ENCODE measurements at regions not wholly inside any gene's neighbourhood (a gene's known extent, or its start where the extent isn't known, plus 50 kb on each side); places are given as distances from the start of the nearest gene placed in this dataset.

GRCh38 chr14:61219673-61220072, 61.5 kb downstream of the TMEM30B start:
- Histone ChIP-seq H3K4me3 (no peak overlapping the region), H3K27ac (no peak overlapping the region), H3K36me3 (no peaks in the 10 kb centered on the region), H3K4me1 (replicated peaks) (peaks cover 6% of the 10 kb centered on the region), H3K27me3 (replicated peaks; ENCODE audit: insufficient read depth) (no peaks in the 10 kb centered on the region), H3K9me3 (no peaks in the 10 kb centered on the region)
- no peak for DNase-seq (ENCODE audit: low spot score)
- 87% methylated on average over 3 of the region's 3 CpGs for WGBS
- TF ChIP-seq POLR2AphosphoS5 (IDR thresholded peaks at IDR 0.05) (no peak), CTCF (IDR thresholded peaks at IDR 0.05) (no peak), POLR2A (IDR thresholded peaks at IDR 0.05) (no peak)
- intact Hi-C loops (cut with DNase I), result no loop called here

GRCh38 chr14:61219256-61219655, 61.9 kb downstream of the TMEM30B start:
- TF ChIP-seq POLR2A (IDR thresholded peaks at IDR 0.05), result no peak
- TF ChIP-seq CTCF (IDR thresholded peaks at IDR 0.05), result no peak
- TF ChIP-seq POLR2AphosphoS5 (IDR thresholded peaks at IDR 0.05), result no peak
- 46% methylated on average over 1 of the region's 1 CpG for WGBS

GRCh38 chr14:61218767-61219166, 62.4 kb downstream of the TMEM30B start:
- Histone ChIP-seq H3K9me3 (no peaks in the 10 kb centered on the region), H3K36me3 (no peaks in the 10 kb centered on the region), H3K27ac (no peak overlapping the region), H3K4me1 (replicated peaks) (peaks cover 6% of the 10 kb centered on the region), H3K27me3 (replicated peaks; ENCODE audit: insufficient read depth) (no peaks in the 10 kb centered on the region), H3K4me3 (no peak overlapping the region)
- TF ChIP-seq POLR2AphosphoS5 (IDR thresholded peaks at IDR 0.05), result no peak
- TF ChIP-seq POLR2A (IDR thresholded peaks at IDR 0.05), result no peak
- TF ChIP-seq CTCF (IDR thresholded peaks at IDR 0.05), result no peak
- intact Hi-C loops (cut with DNase I), result no loop called here
- 20% methylated on average over 6 of the region's 6 CpGs for WGBS
- no peak for DNase-seq (ENCODE audit: low spot score)

More at GRCh38 chr14:61219256-61219655, 61.9 kb downstream of the TMEM30B start:
- intact Hi-C loops (cut with DNase I), result no loop called here
- Histone ChIP-seq H3K4me1 (replicated peaks) (peaks cover 6% of the 10 kb centered on the region), H3K36me3 (no peaks in the 10 kb centered on the region), H3K27ac (no peak overlapping the region), H3K27me3 (replicated peaks; ENCODE audit: insufficient read depth) (no peaks in the 10 kb centered on the region), H3K4me3 (no peak overlapping the region), H3K9me3 (no peaks in the 10 kb centered on the region)
- no peak for DNase-seq (ENCODE audit: low spot score)

GRCh38 chr14:61218157-61218556, 63.0 kb downstream of the TMEM30B start:
- H3K36me3 ChIP-seq, result no peaks in the 10 kb centered on the region
- peaks cover 6% of the 10 kb centered on the region for H3K4me1 ChIP-seq (replicated peaks)
- WGBS, result 27% methylated on average over 5 of the region's 5 CpGs
- no peak overlapping the region for H3K4me3 ChIP-seq
- no peaks in the 10 kb centered on the region for H3K9me3 ChIP-seq
- intact Hi-C loops (cut with DNase I), result no loop called here
- H3K27ac ChIP-seq, result peak overlapping the region; percentile 27 to 47
- TF ChIP-seq POLR2A (IDR thresholded peaks at IDR 0.05), result no peak
- no peak for TF ChIP-seq POLR2AphosphoS5 (IDR thresholded peaks at IDR 0.05)
- no peak for TF ChIP-seq CTCF (IDR thresholded peaks at IDR 0.05)
- no peaks in the 10 kb centered on the region for H3K27me3 ChIP-seq (replicated peaks; ENCODE audit: insufficient read depth)
- DNase-seq (ENCODE audit: low spot score), result no peak

GRCh38 chr14:61217516-61217915, 63.6 kb downstream of the TMEM30B start:
- no peaks in the 10 kb centered on the region for H3K36me3 ChIP-seq
- no peaks in the 10 kb centered on the region for H3K27me3 ChIP-seq (replicated peaks; ENCODE audit: insufficient read depth)
- H3K27ac ChIP-seq, result peak overlapping the region; percentile 27 to 47
- 21% methylated on average over 2 of the region's 2 CpGs for WGBS
- no peaks in the 10 kb centered on the region for H3K9me3 ChIP-seq
- TF ChIP-seq CTCF (IDR thresholded peaks at IDR 0.05) (no peak), POLR2A (IDR thresholded peaks at IDR 0.05) (no peak), POLR2AphosphoS5 (IDR thresholded peaks at IDR 0.05) (no peak)
- no peak overlapping the region for H3K4me3 ChIP-seq
- peak; percentile 50 for DNase-seq (ENCODE audit: low spot score)
- intact Hi-C loops (cut with DNase I), result no loop called here
- H3K4me1 ChIP-seq (replicated peaks), result peaks cover 6% of the 10 kb centered on the region
